Left lung (tissue), 4 donors: ENCODE measurements at regions not wholly inside any gene's neighbourhood (a gene's known extent, or its start where the extent isn't known, plus 50 kb on each side); places are given as distances from the start of the nearest gene placed in this dataset.
A peak's percentile ranks its signal among the peaks of the same experiment; 100 is the strongest.

ENCODE experiments used
- ATAC-seq: fragments of 200-7000 bp; cut with Tn5 transposase; one replicate; pipeline ENCODE4 v1.9.1; 2020; ENCODE audit warnings: moderate library complexity
- DNase-seq, 4 donors: peaks; one replicate each; pipeline ENCODE4 v3.0.0-alpha.2; 2013 to 2020
- H3K27ac ChIP-seq, 2 donors: fragments of 200-600 bp; sonication (generic) in 1 of 2; one replicate each; pipeline versions ENCODE4 v1.5.0 to v1.8.0; 2020 to 2021
- H3K27me3 ChIP-seq, 2 donors: fragments of 200-600 bp; sonication (generic) in 1 of 2; one replicate each; pipeline versions ENCODE4 v1.5.0 to v1.8.0; 2020 to 2021
- H3K36me3 ChIP-seq, 2 donors: fragments of 200-600 bp; sonication (generic) in 1 of 2; one replicate each; pipeline versions ENCODE4 v1.5.0 to v1.8.0; 2020 to 2021
- H3K4me1 ChIP-seq, 2 donors: fragments of 200-600 bp; one replicate each; pipeline ENCODE4 v1.8.0; 2021
- H3K4me3 ChIP-seq, 2 donors: fragments of 200-600 bp; sonication (generic) in 1 of 2; one replicate each; pipeline versions ENCODE4 v1.5.0 to v1.8.0; 2020 to 2021; ENCODE audit warnings: mild to moderate bottlenecking in 1 of 2
- H3K9me3 ChIP-seq, 2 donors: fragments of 200-600 bp; sonication (generic) in 1 of 2; one replicate each; pipeline versions ENCODE4 v1.5.0 to v1.8.0; 2020 to 2021
- intact Hi-C, 2 donors: fragments of 100-400 bp; cut with DNase I; formaldehyde crosslinking; loops; one replicate each; pipeline versions ENCODE4 v1.11.2 to v1.14.2; 2022
- TF ChIP-seq, protein P1 (sequence below), 2 donors: fragments of 200-600 bp; sonication (generic) in 1 of 2; IDR thresholded peaks; one replicate each; pipeline versions ENCODE4 v1.5.0 to v1.8.0; 2021; ENCODE audit warnings: antibody characterized with exemption in 2 of 2
- donor health status: DM: no; HTN: yes; CAD: no.
- donor health status: DM: no; HTN: no; CAD: no.

DNA sequence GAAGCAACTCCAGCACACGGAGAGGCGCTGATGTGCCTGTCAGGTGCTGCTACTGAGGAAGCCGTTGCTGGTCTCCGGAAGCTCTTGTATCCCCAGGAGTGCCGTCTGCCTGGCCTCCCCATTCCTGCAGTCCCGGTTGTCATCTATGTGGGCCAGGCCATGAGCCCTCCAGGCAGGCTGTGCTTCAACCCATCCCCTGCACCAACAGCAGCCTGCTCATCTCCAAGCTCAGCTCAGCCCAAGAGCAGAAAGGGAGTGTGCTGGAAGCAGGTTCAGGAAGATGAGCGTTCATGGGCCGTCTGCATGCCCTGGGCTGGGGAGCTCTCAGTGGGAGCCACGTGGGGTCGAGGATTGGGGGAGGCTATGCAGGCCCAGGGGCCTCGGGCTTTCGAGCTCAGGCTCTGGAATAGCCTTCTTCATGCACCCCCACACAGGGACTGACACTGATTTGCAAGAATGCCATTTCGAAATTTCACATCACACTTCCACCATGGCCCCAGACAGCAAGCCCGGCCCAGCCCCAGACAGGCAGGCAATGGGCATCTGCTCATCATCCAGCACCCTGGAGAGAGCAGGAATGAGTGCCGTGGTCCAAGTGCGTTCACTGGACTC, 164.5 kb downstream of the KIF26A start:
- TF ChIP-seq, protein P1, sequence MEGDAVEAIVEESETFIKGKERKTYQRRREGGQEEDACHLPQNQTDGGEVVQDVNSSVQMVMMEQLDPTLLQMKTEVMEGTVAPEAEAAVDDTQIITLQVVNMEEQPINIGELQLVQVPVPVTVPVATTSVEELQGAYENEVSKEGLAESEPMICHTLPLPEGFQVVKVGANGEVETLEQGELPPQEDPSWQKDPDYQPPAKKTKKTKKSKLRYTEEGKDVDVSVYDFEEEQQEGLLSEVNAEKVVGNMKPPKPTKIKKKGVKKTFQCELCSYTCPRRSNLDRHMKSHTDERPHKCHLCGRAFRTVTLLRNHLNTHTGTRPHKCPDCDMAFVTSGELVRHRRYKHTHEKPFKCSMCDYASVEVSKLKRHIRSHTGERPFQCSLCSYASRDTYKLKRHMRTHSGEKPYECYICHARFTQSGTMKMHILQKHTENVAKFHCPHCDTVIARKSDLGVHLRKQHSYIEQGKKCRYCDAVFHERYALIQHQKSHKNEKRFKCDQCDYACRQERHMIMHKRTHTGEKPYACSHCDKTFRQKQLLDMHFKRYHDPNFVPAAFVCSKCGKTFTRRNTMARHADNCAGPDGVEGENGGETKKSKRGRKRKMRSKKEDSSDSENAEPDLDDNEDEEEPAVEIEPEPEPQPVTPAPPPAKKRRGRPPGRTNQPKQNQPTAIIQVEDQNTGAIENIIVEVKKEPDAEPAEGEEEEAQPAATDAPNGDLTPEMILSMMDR (IDR thresholded peaks at IDR 0.05), result no peak
- intact Hi-C loops, result no loop called here
- Histone ChIP-seq H3K27me3 (peaks cover 0 to 19% of the 10 kb centered on the region in 2 donors), H3K27ac (no peak overlapping the region), H3K4me1 (no peaks in the 10 kb centered on the region), H3K9me3 (no peaks in the 10 kb centered on the region), H3K36me3 (no peaks in the 10 kb centered on the region), H3K4me3 (no peak overlapping the region)
- DNase-seq, result peak in 1 of 4 donors; percentile 59
- no peak for ATAC-seq

DNA sequence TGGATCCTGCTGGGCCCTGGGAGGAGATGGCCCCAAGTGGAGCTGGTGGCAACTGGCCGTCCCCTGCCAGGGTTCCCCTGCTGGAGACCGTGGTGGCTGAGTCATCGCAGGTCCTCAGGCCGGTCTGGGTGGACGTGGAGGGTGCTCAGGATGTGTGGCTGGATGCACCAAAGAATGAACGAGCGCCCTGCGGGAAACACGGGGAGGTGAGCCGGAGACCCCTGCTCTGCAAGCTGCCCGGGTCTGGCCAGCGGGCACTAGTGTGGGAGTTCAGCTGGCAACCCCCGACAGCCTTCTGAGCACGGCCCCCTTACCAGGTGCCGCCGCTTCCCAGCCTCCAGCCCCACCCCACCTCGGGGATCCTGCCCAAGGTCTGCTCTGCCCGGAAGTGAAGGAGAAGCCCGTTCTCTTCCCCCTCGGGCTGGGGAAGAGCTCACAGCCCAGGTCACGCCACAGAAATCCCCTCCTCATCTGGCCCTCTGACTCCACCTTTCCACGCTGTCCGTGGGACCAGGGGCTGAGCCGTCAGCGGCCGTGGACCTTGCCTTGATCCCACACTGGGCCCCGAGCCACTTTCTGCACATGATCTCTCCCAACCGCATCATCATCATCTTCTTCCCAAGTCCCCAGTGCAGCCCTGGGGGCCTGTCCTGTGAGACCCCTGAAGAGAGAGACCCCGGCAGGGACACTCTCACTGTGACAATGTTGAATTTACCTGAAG, 165.5 kb downstream of the KIF26A start:
- Histone ChIP-seq H3K36me3 (no peaks in the 10 kb centered on the region), H3K4me3 (no peak overlapping the region), H3K27ac (no peak overlapping the region), H3K27me3 (peaks cover 0 to 19% of the 10 kb centered on the region in 2 donors), H3K9me3 (no peaks in the 10 kb centered on the region), H3K4me1 (no peaks in the 10 kb centered on the region)
- DNase-seq (peak in 1 of 4 donors; percentile 70), ATAC-seq (no peak)
- intact Hi-C loops, result no loop called here
- TF ChIP-seq, protein P1 (IDR thresholded peaks at IDR 0.05), result no peak

DNA sequence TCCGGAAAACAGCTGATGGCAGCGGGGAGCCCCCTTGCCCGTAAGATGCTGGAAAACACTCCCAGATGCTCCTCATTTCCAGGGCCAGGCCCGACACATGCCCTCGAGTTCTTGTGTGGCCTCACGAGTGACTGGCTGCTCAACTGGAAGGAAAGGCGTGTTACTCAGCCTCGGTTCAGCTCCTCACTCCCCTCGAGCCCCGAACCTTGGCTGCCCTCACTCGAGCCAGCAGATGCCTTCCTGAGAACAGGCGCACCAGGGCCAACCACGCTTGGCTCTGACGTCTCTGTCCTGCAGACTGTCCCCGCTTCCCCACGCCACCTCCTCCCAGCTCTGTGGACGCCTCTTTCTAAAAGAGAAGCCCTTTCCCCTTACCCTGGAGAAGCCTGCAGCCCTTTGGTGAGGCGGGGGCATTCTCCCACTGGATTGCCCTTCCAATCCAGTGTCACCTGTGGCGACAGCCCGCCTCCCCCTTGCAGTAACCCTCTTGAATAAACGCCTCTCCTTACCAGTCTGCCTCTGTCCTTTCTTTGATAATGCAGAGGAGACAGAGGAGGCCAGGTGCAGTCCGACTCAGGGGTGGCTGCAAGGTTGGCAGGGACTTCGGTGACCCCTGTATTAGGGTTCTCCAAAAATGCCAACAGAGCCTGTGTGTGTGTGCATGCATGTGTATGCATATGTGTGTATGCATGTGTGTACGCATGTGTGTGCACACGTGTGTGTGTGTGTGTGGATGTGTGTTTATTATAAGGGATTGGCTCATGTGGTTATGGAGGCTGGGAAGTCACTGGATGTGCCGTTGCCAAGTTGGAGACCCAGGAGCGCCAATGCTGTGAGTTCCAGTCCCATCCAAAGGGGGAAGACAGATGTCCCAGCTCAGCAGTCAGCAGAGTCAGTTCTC, 166.3 kb downstream of the KIF26A start:
- TF ChIP-seq, protein P1 (IDR thresholded peaks at IDR 0.05), result no peak
- Histone ChIP-seq H3K36me3 (no peaks in the 10 kb centered on the region), H3K27ac (no peak overlapping the region), H3K9me3 (no peaks in the 10 kb centered on the region), H3K4me3 (no peak overlapping the region), H3K4me1 (no peaks in the 10 kb centered on the region), H3K27me3 (peaks cover 0 to 19% of the 10 kb centered on the region in 2 donors)
- no peak for ATAC-seq
- peak in 1 of 4 donors; percentile 60 for DNase-seq
- intact Hi-C loops, result no loop called here

- H3K4me1 ChIP-seq, result no peaks in the 10 kb centered on the region
- H3K27ac ChIP-seq, result no peak overlapping the region
- ATAC-seq (no peak), DNase-seq (peak in 1 of 4 donors; percentile 54)
- no peaks in the 10 kb centered on the region for H3K36me3 ChIP-seq
- H3K9me3 ChIP-seq, result no peaks in the 10 kb centered on the region
- intact Hi-C loops, result no loop called here
- H3K4me3 ChIP-seq, result no peak overlapping the region
- peaks cover 0 to 19% of the 10 kb centered on the region in 2 donors for H3K27me3 ChIP-seq
- TF ChIP-seq, protein P1 (IDR thresholded peaks at IDR 0.05), result no peak
Observed at GRCh38 chr14:104305511-104306449, 167.4 kb downstream of the KIF26A start.
